IMR-90 (cell line): ENCODE measurements at regions not wholly inside any gene's neighbourhood (a gene's known extent, or its start where the extent isn't known, plus 50 kb on each side); places are given as distances from the start of the nearest gene placed in this dataset.

Source experiments
- ATAC-seq: fragments of 200-7000 bp; cut with Tn5 transposase; 2 replicates; pipeline ENCODE4 v1.9.1; 2020; ENCODE audit warnings: low read depth, mild to moderate bottlenecking, moderate library complexity
- BruUV-seq: library from RNA; stranded (reverse); fragments of 400-500 nt; replicated peaks from 2 replicates; lab custom pipeline; 2021; lab: Mats Ljungman, UMichigan
- CTCF ChIA-PET: fragments of 300-600 bp; formaldehyde crosslinking; extraction: SDS; loops from one replicate; lab custom pipeline; 2021; ENCODE audit warnings: antibody characterized with exemption; lab: Yijun Ruan, JAX
- POLR2A ChIA-PET: fragments of 300-600 bp; sonication (Branson Sonifier 250); formaldehyde crosslinking; loops from one replicate; lab custom pipeline; 2022; ENCODE audit warnings: antibody characterized with exemption; ENCODE audit not compliant: unreplicated experiment; lab: Charles Lee
- DNase-seq: peaks from one replicate; pipeline ENCODE4 v3.0.0; 2013
- H2AFZ ChIP-seq: replicated peaks from 2 replicates; pipeline ENCODE3; 2013; ENCODE audit warnings: low read length, mild to moderate bottlenecking; ENCODE audit not compliant: poor library complexity
- H2AK5ac ChIP-seq: 2 replicates; pipeline ENCODE4 v1.6.1; 2013; ENCODE audit warnings: low read depth, low read length, inconsistent platforms
- H2AK9ac ChIP-seq: replicated peaks from 2 replicates; pipeline ENCODE3; 2013; ENCODE audit warnings: mild to moderate bottlenecking, low read depth, low read length, moderate library complexity; ENCODE audit not compliant: poor library complexity
- H2BK120ac ChIP-seq: 2 replicates; pipeline ENCODE4 v1.6.1; 2013; ENCODE audit warnings: low read depth, low read length, inconsistent platforms
- H2BK15ac ChIP-seq: 3 replicates; pipeline ENCODE4 v1.6.1; 2013; ENCODE audit warnings: low read depth, low read length, inconsistent platforms
- H2BK20ac ChIP-seq: 2 replicates; pipeline ENCODE4 v1.6.1; 2013; ENCODE audit warnings: low read depth, mild to moderate bottlenecking, inconsistent platforms, low read length, moderate library complexity
- H2BK5ac ChIP-seq: 2 replicates; pipeline ENCODE4 v1.6.1; 2013; ENCODE audit warnings: mild to moderate bottlenecking, low read depth, low read length, inconsistent platforms; ENCODE audit not compliant: poor library complexity, severe bottlenecking
- H3K14ac ChIP-seq: replicated peaks from 2 replicates; pipeline ENCODE4 v1.6.1; 2013; ENCODE audit warnings: low read depth, low read length, inconsistent platforms
- H3K18ac ChIP-seq: 2 replicates; pipeline ENCODE4 v1.6.1; 2013; ENCODE audit warnings: low read depth, low read length, control low read depth
- H3K23ac ChIP-seq: 2 replicates; pipeline ENCODE4 v1.6.1; 2013; ENCODE audit warnings: low read depth, low read length, inconsistent platforms
- H3K27ac ChIP-seq: 2 replicates; pipeline ENCODE4 v1.5.1; 2013; ENCODE audit warnings: mild to moderate bottlenecking, control low read depth, low read length; ENCODE audit not compliant: insufficient read depth
- H3K27me3 ChIP-seq: 2 replicates; pipeline ENCODE4 v1.6.1; 2013; ENCODE audit warnings: low read length; ENCODE audit not compliant: control insufficient read depth, insufficient read depth
- H3K36me3 ChIP-seq: 2 replicates; pipeline ENCODE4 v1.6.1; 2013; ENCODE audit warnings: low read length, mixed read lengths; ENCODE audit not compliant: control insufficient read depth, insufficient read depth
- H3K4ac ChIP-seq: 2 replicates; pipeline ENCODE4 v1.6.1; 2013; ENCODE audit warnings: low read depth, low read length, inconsistent platforms
- H3K4me1 ChIP-seq: 2 replicates; pipeline ENCODE4 v1.6.1; 2013; ENCODE audit warnings: low read length, mixed read lengths; ENCODE audit not compliant: control insufficient read depth, insufficient read depth
- H3K4me2 ChIP-seq: 2 replicates; pipeline ENCODE4 v1.6.1; 2013; ENCODE audit warnings: low read depth, mild to moderate bottlenecking, control low read depth, low read length, moderate library complexity
- H3K4me3 ChIP-seq: 2 replicates; pipeline ENCODE4 v1.5.1; 2013; ENCODE audit warnings: low read depth, mild to moderate bottlenecking, control low read depth, low read length, moderate library complexity; ENCODE audit not compliant: insufficient read depth
- H3K56ac ChIP-seq: 2 replicates; pipeline ENCODE4 v1.6.1; 2013; ENCODE audit warnings: low read length, inconsistent platforms; ENCODE audit not compliant: insufficient read depth; ENCODE audit errors: extremely low read depth
- H3K79me1 ChIP-seq, 2 experiments: 2 replicates each; pipeline ENCODE4 v1.6.1; 2013; ENCODE audit warnings: low read length in 2 of 2, inconsistent platforms in 1 of 2, low read depth in 1 of 2
- H3K9ac ChIP-seq: 2 replicates; pipeline ENCODE4 v1.6.1; 2013; ENCODE audit warnings: low read depth, low read length, control low read depth
- H3K9me1 ChIP-seq: 2 replicates; pipeline ENCODE4 v1.6.1; 2013; ENCODE audit warnings: low read length, inconsistent platforms; ENCODE audit not compliant: insufficient read depth
- H3K9me3 ChIP-seq: 2 replicates; pipeline ENCODE4 v1.6.1; 2013; ENCODE audit warnings: low read length; ENCODE audit not compliant: control insufficient read depth, insufficient read depth
- H4K20me1 ChIP-seq: 2 replicates; pipeline ENCODE4 v1.6.1; 2013; ENCODE audit warnings: low read length, inconsistent platforms; ENCODE audit not compliant: insufficient read depth
- H4K5ac ChIP-seq: 2 replicates; pipeline ENCODE4 v1.6.1; 2013; ENCODE audit warnings: mild to moderate bottlenecking, low read depth, low read length, control low read depth
- H4K8ac ChIP-seq, 2 experiments: 2 replicates each; pipeline ENCODE4 v1.6.1; 2013; ENCODE audit warnings: low read depth in 2 of 2, low read length in 2 of 2, control low read depth in 1 of 2, inconsistent platforms in 1 of 2
- H4K91ac ChIP-seq: 2 replicates; pipeline ENCODE4 v1.6.1; 2013; ENCODE audit warnings: low read depth, low read length, inconsistent platforms; ENCODE audit not compliant: insufficient read depth
- BHLHE40 ChIP-seq: fragments of 150-350 bp; IDR thresholded peaks from 2 replicates; pipeline ENCODE4 v1.6.1; 2016; ENCODE audit warnings: mild to moderate bottlenecking, low read depth, low read length
- CEBPB ChIP-seq: IDR thresholded peaks from 2 replicates; pipeline ENCODE4 v1.6.1; 2012; ENCODE audit warnings: low read depth, low read length, improper control_type of control experiment
- CHD1 ChIP-seq: IDR thresholded peaks from 2 replicates; pipeline ENCODE4 v1.6.1; 2012; ENCODE audit warnings: low read depth, low read length, improper control_type of control experiment
- FOS ChIP-seq: fragments of 150-350 bp; IDR thresholded peaks from 2 replicates; pipeline ENCODE4 v1.6.1; 2016; ENCODE audit warnings: low read depth, low read length
- MAFK ChIP-seq: IDR thresholded peaks from 2 replicates; pipeline ENCODE4 v1.6.1; 2012; ENCODE audit warnings: low read depth, low read length, improper control_type of control experiment
- MAZ ChIP-seq: IDR thresholded peaks from 2 replicates; pipeline ENCODE4 v1.6.1; 2012; ENCODE audit warnings: low read depth, mild to moderate bottlenecking, low read length, improper control_type of control experiment, moderate library complexity, borderline replicate concordance
- MXI1 ChIP-seq: IDR thresholded peaks from 2 replicates; pipeline ENCODE4 v1.6.1; 2012; ENCODE audit warnings: low read depth, mild to moderate bottlenecking, low read length, moderate library complexity, borderline replicate concordance
- NFE2L2 ChIP-seq: fragments of 150-350 bp; IDR thresholded peaks from 2 replicates; pipeline ENCODE4 v1.6.1; 2016; ENCODE audit warnings: low read depth, mild to moderate bottlenecking, low read length
- POLR2A ChIP-seq: IDR thresholded peaks from 2 replicates; pipeline ENCODE4 v1.6.1; 2012; ENCODE audit warnings: mild to moderate bottlenecking, low read depth, low read length
- RAD21 ChIP-seq: IDR thresholded peaks from 2 replicates; pipeline ENCODE4 v1.6.1; 2012; ENCODE audit warnings: low read length, improper control_type of control experiment
- RCOR1 ChIP-seq: IDR thresholded peaks from 2 replicates; pipeline ENCODE4 v1.6.1; 2012; ENCODE audit warnings: mild to moderate bottlenecking, low read length, improper control_type of control experiment; ENCODE audit not compliant: insufficient replicate concordance
- RFX5 ChIP-seq: IDR thresholded peaks from 2 replicates; pipeline ENCODE4 v1.8.0; 2012; ENCODE audit warnings: low read depth, mild to moderate bottlenecking, low read length, moderate library complexity
- SMC3 ChIP-seq: fragments of 150-350 bp; IDR thresholded peaks from 2 replicates; pipeline ENCODE4 v1.6.1; 2016; ENCODE audit warnings: low read depth, mild to moderate bottlenecking, antibody characterized with exemption, low read length, moderate library complexity
- USF2 ChIP-seq: fragments of 150-350 bp; IDR thresholded peaks from 2 replicates; pipeline ENCODE4 v1.6.1; 2017; ENCODE audit warnings: mild to moderate bottlenecking, antibody characterized with exemption, low read length, low read depth
- WGBS, 2 experiments: methylation state at CpG; one replicate each; pipeline versions ENCODE4 v1.1.5 to v1.1.7; 2013; ENCODE audit warnings: missing lambda C conversion rate in 2 of 2; ENCODE audit not compliant: insufficient read length in 1 of 2; ENCODE audit errors: extremely low coverage in 2 of 2; 5-methylcytosine and 5-hydroxymethylcytosine counted together
- dilution Hi-C: fragments of 300-500 bp; cut with HindIII; formaldehyde crosslinking; loops from one replicate; pipeline ENCODE4 v1.14.3; 2018; ENCODE audit warnings: low sequenced_read_pairs; ENCODE audit not compliant: unreplicated experiment
- in situ Hi-C: fragments of 300-500 bp; cut with MboI; formaldehyde crosslinking; loops from 3 replicates; pipeline ENCODE4 v1.14.3; 2019; ENCODE audit warnings: low sequenced_read_pairs, inconsistent platforms, mixed read lengths
- intact Hi-C: fragments of 100-400 bp; cut with micrococcal nuclease; formaldehyde crosslinking; loops from 2 replicates; pipeline ENCODE4 v1.10.0; 2022
- TF ChIP-seq, protein P1 (sequence below): conservative IDR thresholded peaks from 2 replicates; pipeline ENCODE4 v1.5.1; 2012; ENCODE audit warnings: mild to moderate bottlenecking, low read depth, low read length, improper control_type of control experiment
- TF ChIP-seq, protein P2 (sequence below): fragments of 150-350 bp; IDR thresholded peaks from 2 replicates; pipeline ENCODE4 v1.6.1; 2016; ENCODE audit warnings: low read depth, mild to moderate bottlenecking, low read length, moderate library complexity, borderline replicate concordance

- no peaks in the 10 kb centered on the region for H3K4me1 ChIP-seq
- H3K27ac ChIP-seq = no peak overlapping the region
- no peak overlapping the region for H2AK5ac ChIP-seq
- H4K20me1 ChIP-seq = no peaks in the 10 kb centered on the region
- H2BK20ac ChIP-seq = no peak overlapping the region
- no peak overlapping the region for H4K8ac ChIP-seq
- POLR2A ChIA-PET = no interaction called here
- H3K79me1 ChIP-seq = no peaks in the 10 kb centered on the region
- no peaks in the 10 kb centered on the region for H3K27me3 ChIP-seq
- H2BK5ac ChIP-seq = no peak overlapping the region
- no TSS peak for BruUV-seq
- H4K5ac ChIP-seq = no peak overlapping the region
- dilution Hi-C loops = no loop called here
- H3K9me1 ChIP-seq = no peaks in the 10 kb centered on the region
- in situ Hi-C loops = loop anchor here (25.0 kb wide), 1 partner anchor 99 kb away; no protein-coding TSS in a partner anchor
- WGBS, 2 experiments = no CpG with 5 or more reads among the region's 2 CpGs
- H2BK15ac ChIP-seq = no peak overlapping the region
- H2AK9ac ChIP-seq = no peak overlapping the region
- no peak for ATAC-seq
- no peak overlapping the region for H3K4ac ChIP-seq
- CTCF ChIA-PET = no interaction called here
- TF ChIP-seq MAZ (no peak), SMC3 (no peak), NFE2L2 (no peak), USF2 (no peak), MXI1 (no peak), BHLHE40 (no peak), RFX5 (no peak), POLR2A (no peak), MAFK (no peak), RCOR1 (no peak), FOS (no peak), CEBPB (no peak), CHD1 (no peak), RAD21 (no peak)
- TF ChIP-seq, protein P1, sequence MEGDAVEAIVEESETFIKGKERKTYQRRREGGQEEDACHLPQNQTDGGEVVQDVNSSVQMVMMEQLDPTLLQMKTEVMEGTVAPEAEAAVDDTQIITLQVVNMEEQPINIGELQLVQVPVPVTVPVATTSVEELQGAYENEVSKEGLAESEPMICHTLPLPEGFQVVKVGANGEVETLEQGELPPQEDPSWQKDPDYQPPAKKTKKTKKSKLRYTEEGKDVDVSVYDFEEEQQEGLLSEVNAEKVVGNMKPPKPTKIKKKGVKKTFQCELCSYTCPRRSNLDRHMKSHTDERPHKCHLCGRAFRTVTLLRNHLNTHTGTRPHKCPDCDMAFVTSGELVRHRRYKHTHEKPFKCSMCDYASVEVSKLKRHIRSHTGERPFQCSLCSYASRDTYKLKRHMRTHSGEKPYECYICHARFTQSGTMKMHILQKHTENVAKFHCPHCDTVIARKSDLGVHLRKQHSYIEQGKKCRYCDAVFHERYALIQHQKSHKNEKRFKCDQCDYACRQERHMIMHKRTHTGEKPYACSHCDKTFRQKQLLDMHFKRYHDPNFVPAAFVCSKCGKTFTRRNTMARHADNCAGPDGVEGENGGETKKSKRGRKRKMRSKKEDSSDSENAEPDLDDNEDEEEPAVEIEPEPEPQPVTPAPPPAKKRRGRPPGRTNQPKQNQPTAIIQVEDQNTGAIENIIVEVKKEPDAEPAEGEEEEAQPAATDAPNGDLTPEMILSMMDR = no peak
- TF ChIP-seq, protein P2, sequence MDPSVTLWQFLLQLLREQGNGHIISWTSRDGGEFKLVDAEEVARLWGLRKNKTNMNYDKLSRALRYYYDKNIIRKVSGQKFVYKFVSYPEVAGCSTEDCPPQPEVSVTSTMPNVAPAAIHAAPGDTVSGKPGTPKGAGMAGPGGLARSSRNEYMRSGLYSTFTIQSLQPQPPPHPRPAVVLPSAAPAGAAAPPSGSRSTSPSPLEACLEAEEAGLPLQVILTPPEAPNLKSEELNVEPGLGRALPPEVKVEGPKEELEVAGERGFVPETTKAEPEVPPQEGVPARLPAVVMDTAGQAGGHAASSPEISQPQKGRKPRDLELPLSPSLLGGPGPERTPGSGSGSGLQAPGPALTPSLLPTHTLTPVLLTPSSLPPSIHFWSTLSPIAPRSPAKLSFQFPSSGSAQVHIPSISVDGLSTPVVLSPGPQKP = no peak
- H3K9me3 ChIP-seq = peaks cover 2% of the 10 kb centered on the region; the same call in 1 of the 2 replicates
- H3K14ac ChIP-seq = no peak overlapping the region
- intact Hi-C loops = no loop called here
- H3K4me2 ChIP-seq = no peak overlapping the region
- H4K91ac ChIP-seq = no peak overlapping the region
- no peak overlapping the region for H3K9ac ChIP-seq
- H2AFZ ChIP-seq = no peak overlapping the region
- H3K56ac ChIP-seq = no peak overlapping the region
- H3K23ac ChIP-seq = no peak overlapping the region
- no peak for DNase-seq
- H3K18ac ChIP-seq = no peak overlapping the region
- no peak overlapping the region for H2BK120ac ChIP-seq
- H3K36me3 ChIP-seq = no peaks in the 10 kb centered on the region
- no peak overlapping the region for H3K4me3 ChIP-seq
Observed at GRCh38 chr16:26688105-26688504, 378.6 kb upstream of the C16orf82 start.
